HCT116 (cell line): ENCODE measurements at regions not wholly inside any gene's neighbourhood (a gene's known extent, or its start where the extent isn't known, plus 50 kb on each side); places are given as distances from the start of the nearest gene placed in this dataset.

Source experiments
- CBX3 ChIP-seq: IDR thresholded peaks from 2 replicates; pipeline ENCODE4 v1.6.1; 2012; ENCODE audit warnings: low read depth
- TF ChIP-seq, protein P1 (sequence below), 3 experiments: fragments of 200-600 bp in 1 of 3; sonication (generic) in 1 of 3; IDR thresholded peaks in 2 of 3; conservative IDR thresholded peaks in 1 of 3; 2 replicates each; pipeline ENCODE4 v1.5.1; 2012 to 2017; ENCODE audit warnings: low read depth in 2 of 3, low read length in 2 of 3, antibody characterized with exemption in 1 of 3, borderline replicate concordance in 1 of 3, control low read depth in 1 of 3, mild to moderate bottlenecking in 1 of 3, mixed read lengths in 1 of 3, mixed run types in 1 of 3, moderate library complexity in 1 of 3; ENCODE audit not compliant: insufficient read depth in 1 of 3

DNA sequence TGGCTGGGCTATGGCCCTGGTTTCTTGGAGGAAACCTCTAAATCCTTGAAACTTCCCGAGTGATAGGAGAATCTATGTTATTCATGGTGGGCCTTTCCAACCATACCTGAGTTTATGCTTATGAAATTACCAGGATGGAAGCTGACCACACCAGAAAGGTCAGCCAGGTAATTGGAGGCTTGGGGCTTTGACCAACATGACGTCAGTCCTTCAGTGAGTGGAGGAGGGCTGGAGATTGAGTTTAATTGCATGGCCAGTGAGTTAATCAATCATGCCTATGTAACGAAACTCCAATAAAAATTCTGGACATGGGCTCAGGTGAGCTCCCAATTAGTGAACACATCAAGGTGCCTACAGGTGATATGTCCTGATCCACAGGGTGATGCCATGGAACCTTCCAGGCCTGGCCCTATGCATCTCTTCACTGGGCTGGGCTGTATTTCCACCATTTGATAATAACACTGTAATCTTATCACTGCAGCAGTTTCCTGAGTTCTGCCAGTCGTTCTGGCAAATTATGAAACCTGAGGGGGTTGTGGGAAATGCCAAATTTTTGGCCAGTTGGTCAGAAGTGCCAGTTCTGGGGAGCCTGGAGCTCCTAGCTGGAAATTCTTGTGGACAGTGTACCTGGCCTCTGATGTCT is 106.5 kb downstream of the CDH26 start:
- no peak for TF ChIP-seq CBX3
- TF ChIP-seq, protein P1, sequence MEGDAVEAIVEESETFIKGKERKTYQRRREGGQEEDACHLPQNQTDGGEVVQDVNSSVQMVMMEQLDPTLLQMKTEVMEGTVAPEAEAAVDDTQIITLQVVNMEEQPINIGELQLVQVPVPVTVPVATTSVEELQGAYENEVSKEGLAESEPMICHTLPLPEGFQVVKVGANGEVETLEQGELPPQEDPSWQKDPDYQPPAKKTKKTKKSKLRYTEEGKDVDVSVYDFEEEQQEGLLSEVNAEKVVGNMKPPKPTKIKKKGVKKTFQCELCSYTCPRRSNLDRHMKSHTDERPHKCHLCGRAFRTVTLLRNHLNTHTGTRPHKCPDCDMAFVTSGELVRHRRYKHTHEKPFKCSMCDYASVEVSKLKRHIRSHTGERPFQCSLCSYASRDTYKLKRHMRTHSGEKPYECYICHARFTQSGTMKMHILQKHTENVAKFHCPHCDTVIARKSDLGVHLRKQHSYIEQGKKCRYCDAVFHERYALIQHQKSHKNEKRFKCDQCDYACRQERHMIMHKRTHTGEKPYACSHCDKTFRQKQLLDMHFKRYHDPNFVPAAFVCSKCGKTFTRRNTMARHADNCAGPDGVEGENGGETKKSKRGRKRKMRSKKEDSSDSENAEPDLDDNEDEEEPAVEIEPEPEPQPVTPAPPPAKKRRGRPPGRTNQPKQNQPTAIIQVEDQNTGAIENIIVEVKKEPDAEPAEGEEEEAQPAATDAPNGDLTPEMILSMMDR (IDR thresholded peaks at IDR 0.05 in 2 of 3, conservative IDR thresholded peaks at IDR 0.05 in 1 of 3; ENCODE audit: borderline replicate concordance in 1 of 3, insufficient read depth in 1 of 3, low read depth in 2 of 3, low read length in 2 of 3), result no peak
